IMR-90 (cell line): ENCODE measurements at regions not wholly inside any gene's neighbourhood (a gene's known extent, or its start where the extent isn't known, plus 50 kb on each side); places are given as distances from the start of the nearest gene placed in this dataset.

Experiments used
- ATAC-seq: fragments of 200-7000 bp; cut with Tn5 transposase; 2 replicates; pipeline ENCODE4 v1.9.1; 2020; ENCODE audit warnings: low read depth, mild to moderate bottlenecking, moderate library complexity
- BruUV-seq: library from RNA; stranded (reverse); fragments of 400-500 nt; replicated peaks from 2 replicates; lab custom pipeline; 2021; lab: Mats Ljungman, UMichigan
- CTCF ChIA-PET: fragments of 300-600 bp; formaldehyde crosslinking; extraction: SDS; loops from one replicate; lab custom pipeline; 2021; ENCODE audit warnings: antibody characterized with exemption; lab: Yijun Ruan, JAX
- POLR2A ChIA-PET: fragments of 300-600 bp; sonication (Branson Sonifier 250); formaldehyde crosslinking; loops from one replicate; lab custom pipeline; 2022; ENCODE audit warnings: antibody characterized with exemption; ENCODE audit not compliant: unreplicated experiment; lab: Charles Lee
- DNase-seq: peaks from one replicate; pipeline ENCODE4 v3.0.0; 2013
- H2AFZ ChIP-seq: replicated peaks from 2 replicates; pipeline ENCODE3; 2013; ENCODE audit warnings: low read length, mild to moderate bottlenecking; ENCODE audit not compliant: poor library complexity
- H2AK5ac ChIP-seq: 2 replicates; pipeline ENCODE4 v1.6.1; 2013; ENCODE audit warnings: low read depth, low read length, inconsistent platforms
- H2AK9ac ChIP-seq: replicated peaks from 2 replicates; pipeline ENCODE3; 2013; ENCODE audit warnings: mild to moderate bottlenecking, low read depth, low read length, moderate library complexity; ENCODE audit not compliant: poor library complexity
- H2BK120ac ChIP-seq: 2 replicates; pipeline ENCODE4 v1.6.1; 2013; ENCODE audit warnings: low read depth, low read length, inconsistent platforms
- H2BK15ac ChIP-seq: 3 replicates; pipeline ENCODE4 v1.6.1; 2013; ENCODE audit warnings: low read depth, low read length, inconsistent platforms
- H2BK20ac ChIP-seq: 2 replicates; pipeline ENCODE4 v1.6.1; 2013; ENCODE audit warnings: low read depth, mild to moderate bottlenecking, inconsistent platforms, low read length, moderate library complexity
- H2BK5ac ChIP-seq: 2 replicates; pipeline ENCODE4 v1.6.1; 2013; ENCODE audit warnings: mild to moderate bottlenecking, low read depth, low read length, inconsistent platforms; ENCODE audit not compliant: poor library complexity, severe bottlenecking
- H3K14ac ChIP-seq: replicated peaks from 2 replicates; pipeline ENCODE4 v1.6.1; 2013; ENCODE audit warnings: low read depth, low read length, inconsistent platforms
- H3K18ac ChIP-seq: 2 replicates; pipeline ENCODE4 v1.6.1; 2013; ENCODE audit warnings: low read depth, low read length, control low read depth
- H3K23ac ChIP-seq: 2 replicates; pipeline ENCODE4 v1.6.1; 2013; ENCODE audit warnings: low read depth, low read length, inconsistent platforms
- H3K27ac ChIP-seq: 2 replicates; pipeline ENCODE4 v1.5.1; 2013; ENCODE audit warnings: mild to moderate bottlenecking, control low read depth, low read length; ENCODE audit not compliant: insufficient read depth
- H3K27me3 ChIP-seq: 2 replicates; pipeline ENCODE4 v1.6.1; 2013; ENCODE audit warnings: low read length; ENCODE audit not compliant: control insufficient read depth, insufficient read depth
- H3K36me3 ChIP-seq: 2 replicates; pipeline ENCODE4 v1.6.1; 2013; ENCODE audit warnings: low read length, mixed read lengths; ENCODE audit not compliant: control insufficient read depth, insufficient read depth
- H3K4ac ChIP-seq: 2 replicates; pipeline ENCODE4 v1.6.1; 2013; ENCODE audit warnings: low read depth, low read length, inconsistent platforms
- H3K4me1 ChIP-seq: 2 replicates; pipeline ENCODE4 v1.6.1; 2013; ENCODE audit warnings: low read length, mixed read lengths; ENCODE audit not compliant: control insufficient read depth, insufficient read depth
- H3K4me2 ChIP-seq: 2 replicates; pipeline ENCODE4 v1.6.1; 2013; ENCODE audit warnings: low read depth, mild to moderate bottlenecking, control low read depth, low read length, moderate library complexity
- H3K4me3 ChIP-seq: 2 replicates; pipeline ENCODE4 v1.5.1; 2013; ENCODE audit warnings: low read depth, mild to moderate bottlenecking, control low read depth, low read length, moderate library complexity; ENCODE audit not compliant: insufficient read depth
- H3K56ac ChIP-seq: 2 replicates; pipeline ENCODE4 v1.6.1; 2013; ENCODE audit warnings: low read length, inconsistent platforms; ENCODE audit not compliant: insufficient read depth; ENCODE audit errors: extremely low read depth
- H3K79me1 ChIP-seq, 2 experiments: 2 replicates each; pipeline ENCODE4 v1.6.1; 2013; ENCODE audit warnings: low read length in 2 of 2, inconsistent platforms in 1 of 2, low read depth in 1 of 2
- H3K9ac ChIP-seq: 2 replicates; pipeline ENCODE4 v1.6.1; 2013; ENCODE audit warnings: low read depth, low read length, control low read depth
- H3K9me1 ChIP-seq: 2 replicates; pipeline ENCODE4 v1.6.1; 2013; ENCODE audit warnings: low read length, inconsistent platforms; ENCODE audit not compliant: insufficient read depth
- H3K9me3 ChIP-seq: 2 replicates; pipeline ENCODE4 v1.6.1; 2013; ENCODE audit warnings: low read length; ENCODE audit not compliant: control insufficient read depth, insufficient read depth
- H4K20me1 ChIP-seq: 2 replicates; pipeline ENCODE4 v1.6.1; 2013; ENCODE audit warnings: low read length, inconsistent platforms; ENCODE audit not compliant: insufficient read depth
- H4K5ac ChIP-seq: 2 replicates; pipeline ENCODE4 v1.6.1; 2013; ENCODE audit warnings: mild to moderate bottlenecking, low read depth, low read length, control low read depth
- H4K8ac ChIP-seq, 2 experiments: 2 replicates each; pipeline ENCODE4 v1.6.1; 2013; ENCODE audit warnings: low read depth in 2 of 2, low read length in 2 of 2, control low read depth in 1 of 2, inconsistent platforms in 1 of 2
- H4K91ac ChIP-seq: 2 replicates; pipeline ENCODE4 v1.6.1; 2013; ENCODE audit warnings: low read depth, low read length, inconsistent platforms; ENCODE audit not compliant: insufficient read depth
- BHLHE40 ChIP-seq: fragments of 150-350 bp; IDR thresholded peaks from 2 replicates; pipeline ENCODE4 v1.6.1; 2016; ENCODE audit warnings: mild to moderate bottlenecking, low read depth, low read length
- CEBPB ChIP-seq: IDR thresholded peaks from 2 replicates; pipeline ENCODE4 v1.6.1; 2012; ENCODE audit warnings: low read depth, low read length, improper control_type of control experiment
- CHD1 ChIP-seq: IDR thresholded peaks from 2 replicates; pipeline ENCODE4 v1.6.1; 2012; ENCODE audit warnings: low read depth, low read length, improper control_type of control experiment
- FOS ChIP-seq: fragments of 150-350 bp; IDR thresholded peaks from 2 replicates; pipeline ENCODE4 v1.6.1; 2016; ENCODE audit warnings: low read depth, low read length
- MAFK ChIP-seq: IDR thresholded peaks from 2 replicates; pipeline ENCODE4 v1.6.1; 2012; ENCODE audit warnings: low read depth, low read length, improper control_type of control experiment
- MAZ ChIP-seq: IDR thresholded peaks from 2 replicates; pipeline ENCODE4 v1.6.1; 2012; ENCODE audit warnings: low read depth, mild to moderate bottlenecking, low read length, improper control_type of control experiment, moderate library complexity, borderline replicate concordance
- MXI1 ChIP-seq: IDR thresholded peaks from 2 replicates; pipeline ENCODE4 v1.6.1; 2012; ENCODE audit warnings: low read depth, mild to moderate bottlenecking, low read length, moderate library complexity, borderline replicate concordance
- NFE2L2 ChIP-seq: fragments of 150-350 bp; IDR thresholded peaks from 2 replicates; pipeline ENCODE4 v1.6.1; 2016; ENCODE audit warnings: low read depth, mild to moderate bottlenecking, low read length
- POLR2A ChIP-seq: IDR thresholded peaks from 2 replicates; pipeline ENCODE4 v1.6.1; 2012; ENCODE audit warnings: mild to moderate bottlenecking, low read depth, low read length
- RAD21 ChIP-seq: IDR thresholded peaks from 2 replicates; pipeline ENCODE4 v1.6.1; 2012; ENCODE audit warnings: low read length, improper control_type of control experiment
- RCOR1 ChIP-seq: IDR thresholded peaks from 2 replicates; pipeline ENCODE4 v1.6.1; 2012; ENCODE audit warnings: mild to moderate bottlenecking, low read length, improper control_type of control experiment; ENCODE audit not compliant: insufficient replicate concordance
- RFX5 ChIP-seq: IDR thresholded peaks from 2 replicates; pipeline ENCODE4 v1.8.0; 2012; ENCODE audit warnings: low read depth, mild to moderate bottlenecking, low read length, moderate library complexity
- SMC3 ChIP-seq: fragments of 150-350 bp; IDR thresholded peaks from 2 replicates; pipeline ENCODE4 v1.6.1; 2016; ENCODE audit warnings: low read depth, mild to moderate bottlenecking, antibody characterized with exemption, low read length, moderate library complexity
- WGBS, 2 experiments: methylation state at CpG; one replicate each; pipeline versions ENCODE4 v1.1.5 to v1.1.7; 2013; ENCODE audit warnings: missing lambda C conversion rate in 2 of 2; ENCODE audit not compliant: insufficient read length in 1 of 2; ENCODE audit errors: extremely low coverage in 2 of 2; 5-methylcytosine and 5-hydroxymethylcytosine counted together
- dilution Hi-C: fragments of 300-500 bp; cut with HindIII; formaldehyde crosslinking; loops from one replicate; pipeline ENCODE4 v1.14.3; 2018; ENCODE audit warnings: low sequenced_read_pairs; ENCODE audit not compliant: unreplicated experiment
- in situ Hi-C: fragments of 300-500 bp; cut with MboI; formaldehyde crosslinking; loops from 3 replicates; pipeline ENCODE4 v1.14.3; 2019; ENCODE audit warnings: low sequenced_read_pairs, inconsistent platforms, mixed read lengths
- intact Hi-C: fragments of 100-400 bp; cut with micrococcal nuclease; formaldehyde crosslinking; loops from 2 replicates; pipeline ENCODE4 v1.10.0; 2022
- TF ChIP-seq, protein P1 (sequence below): fragments of 150-350 bp; IDR thresholded peaks from 2 replicates; pipeline ENCODE4 v1.6.1; 2016; ENCODE audit warnings: low read depth, mild to moderate bottlenecking, low read length, moderate library complexity, borderline replicate concordance
- TF ChIP-seq, protein P2 (sequence below): conservative IDR thresholded peaks from 2 replicates; pipeline ENCODE4 v1.5.1; 2012; ENCODE audit warnings: mild to moderate bottlenecking, low read depth, low read length, improper control_type of control experiment
- TF ChIP-seq, protein P3 (sequence below): fragments of 150-350 bp; IDR thresholded peaks from 2 replicates; pipeline ENCODE4 v1.6.1; 2017; ENCODE audit warnings: mild to moderate bottlenecking, antibody characterized with exemption, low read length, low read depth

DNA sequence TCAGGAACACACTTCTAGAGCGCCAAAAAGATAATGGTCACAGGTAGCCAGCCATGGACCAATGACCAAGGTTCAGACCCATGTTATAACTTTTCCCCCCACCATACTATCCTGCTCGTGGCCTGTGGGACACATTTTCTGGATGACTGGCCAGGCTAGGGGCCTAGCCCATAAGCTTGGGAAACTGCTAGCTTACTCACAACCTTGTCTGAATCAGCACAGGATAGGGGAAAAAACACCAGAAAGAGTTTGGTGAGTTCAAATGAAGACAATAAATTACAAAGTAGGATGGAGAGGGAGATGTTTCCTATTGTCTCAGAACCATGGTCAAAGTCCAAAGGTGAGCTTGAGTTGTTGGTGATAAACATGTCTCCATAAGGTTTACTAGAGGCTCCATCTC lies 156.3 kb upstream of the CCDC68 start:
- in situ Hi-C loops: loop anchor here (25.0 kb wide), 1 partner anchor 1472 kb away; no protein-coding TSS in a partner anchor

More for the DNA sequence above, 156.3 kb upstream of the CCDC68 start:
- Histone ChIP-seq H2AK5ac (no peak overlapping the region), H3K56ac (no peak overlapping the region), H4K91ac (no peak overlapping the region), H3K9me1 (no peaks in the 10 kb centered on the region), H3K14ac (no peak overlapping the region), H3K18ac (no peak overlapping the region), H4K5ac (no peak overlapping the region), H3K27ac (no peak overlapping the region), H3K36me3 (no peaks in the 10 kb centered on the region), H2BK20ac (no peak overlapping the region), H2AK9ac (no peak overlapping the region), H2BK5ac (no peak overlapping the region), H3K4me2 (no peak overlapping the region), H3K4me3 (no peak overlapping the region), H2BK120ac (no peak overlapping the region), H2BK15ac (no peak overlapping the region), H3K27me3 (no peaks in the 10 kb centered on the region; the same call in none of the 2 replicates), H2AFZ (no peak overlapping the region), H3K9ac (no peak overlapping the region), H4K20me1 (no peaks in the 10 kb centered on the region), H4K8ac (no peak overlapping the region), H3K4me1 (no peaks in the 10 kb centered on the region), H3K9me3 (no peaks in the 10 kb centered on the region), H3K23ac (no peak overlapping the region), H3K4ac (no peak overlapping the region), H3K79me1 (no peaks in the 10 kb centered on the region)
- intact Hi-C loops (no loop called here), dilution Hi-C loops (no loop called here)
- no TSS peak for BruUV-seq
- no CpG with 5 or more reads among the region's 2 CpGs for WGBS, 2 experiments
- peak; percentile 32 for DNase-seq
- CTCF ChIA-PET: no interaction called here
- TF ChIP-seq, protein P1, sequence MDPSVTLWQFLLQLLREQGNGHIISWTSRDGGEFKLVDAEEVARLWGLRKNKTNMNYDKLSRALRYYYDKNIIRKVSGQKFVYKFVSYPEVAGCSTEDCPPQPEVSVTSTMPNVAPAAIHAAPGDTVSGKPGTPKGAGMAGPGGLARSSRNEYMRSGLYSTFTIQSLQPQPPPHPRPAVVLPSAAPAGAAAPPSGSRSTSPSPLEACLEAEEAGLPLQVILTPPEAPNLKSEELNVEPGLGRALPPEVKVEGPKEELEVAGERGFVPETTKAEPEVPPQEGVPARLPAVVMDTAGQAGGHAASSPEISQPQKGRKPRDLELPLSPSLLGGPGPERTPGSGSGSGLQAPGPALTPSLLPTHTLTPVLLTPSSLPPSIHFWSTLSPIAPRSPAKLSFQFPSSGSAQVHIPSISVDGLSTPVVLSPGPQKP: no peak
- TF ChIP-seq, protein P2, sequence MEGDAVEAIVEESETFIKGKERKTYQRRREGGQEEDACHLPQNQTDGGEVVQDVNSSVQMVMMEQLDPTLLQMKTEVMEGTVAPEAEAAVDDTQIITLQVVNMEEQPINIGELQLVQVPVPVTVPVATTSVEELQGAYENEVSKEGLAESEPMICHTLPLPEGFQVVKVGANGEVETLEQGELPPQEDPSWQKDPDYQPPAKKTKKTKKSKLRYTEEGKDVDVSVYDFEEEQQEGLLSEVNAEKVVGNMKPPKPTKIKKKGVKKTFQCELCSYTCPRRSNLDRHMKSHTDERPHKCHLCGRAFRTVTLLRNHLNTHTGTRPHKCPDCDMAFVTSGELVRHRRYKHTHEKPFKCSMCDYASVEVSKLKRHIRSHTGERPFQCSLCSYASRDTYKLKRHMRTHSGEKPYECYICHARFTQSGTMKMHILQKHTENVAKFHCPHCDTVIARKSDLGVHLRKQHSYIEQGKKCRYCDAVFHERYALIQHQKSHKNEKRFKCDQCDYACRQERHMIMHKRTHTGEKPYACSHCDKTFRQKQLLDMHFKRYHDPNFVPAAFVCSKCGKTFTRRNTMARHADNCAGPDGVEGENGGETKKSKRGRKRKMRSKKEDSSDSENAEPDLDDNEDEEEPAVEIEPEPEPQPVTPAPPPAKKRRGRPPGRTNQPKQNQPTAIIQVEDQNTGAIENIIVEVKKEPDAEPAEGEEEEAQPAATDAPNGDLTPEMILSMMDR: no peak
- TF ChIP-seq CEBPB (no peak), CHD1 (no peak), BHLHE40 (no peak), POLR2A (no peak), RAD21 (no peak), RFX5 (no peak), MAZ (no peak), SMC3 (no peak), MAFK (no peak), MXI1 (no peak), RCOR1 (no peak), NFE2L2 (no peak), FOS (no peak)
- TF ChIP-seq, protein P3, sequence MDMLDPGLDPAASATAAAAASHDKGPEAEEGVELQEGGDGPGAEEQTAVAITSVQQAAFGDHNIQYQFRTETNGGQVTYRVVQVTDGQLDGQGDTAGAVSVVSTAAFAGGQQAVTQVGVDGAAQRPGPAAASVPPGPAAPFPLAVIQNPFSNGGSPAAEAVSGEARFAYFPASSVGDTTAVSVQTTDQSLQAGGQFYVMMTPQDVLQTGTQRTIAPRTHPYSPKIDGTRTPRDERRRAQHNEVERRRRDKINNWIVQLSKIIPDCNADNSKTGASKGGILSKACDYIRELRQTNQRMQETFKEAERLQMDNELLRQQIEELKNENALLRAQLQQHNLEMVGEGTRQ: no peak
- no peak for ATAC-seq
- POLR2A ChIA-PET: no interaction called here
